HG03342 (cell line): ENCODE measurements at regions not wholly inside any gene's neighbourhood (a gene's known extent, or its start where the extent isn't known, plus 50 kb on each side); places are given as distances from the start of the nearest gene placed in this dataset.
A peak's percentile ranks its signal among the peaks of the same experiment; 100 is the strongest.
"Not testable (repeated sequence)": the region's sequence is repeated elsewhere in the genome, so short reads cannot be mapped to it uniquely, and the experiment has no call there.

Source experiments
- ATAC-seq: cut with Tn5 transposase; IDR thresholded peaks from one replicate; pipeline ENCODE4 v1.9.1; 2021; ENCODE audit warnings: mild to moderate bottlenecking, moderate library complexity; ENCODE audit not compliant: unreplicated experiment

DNA sequence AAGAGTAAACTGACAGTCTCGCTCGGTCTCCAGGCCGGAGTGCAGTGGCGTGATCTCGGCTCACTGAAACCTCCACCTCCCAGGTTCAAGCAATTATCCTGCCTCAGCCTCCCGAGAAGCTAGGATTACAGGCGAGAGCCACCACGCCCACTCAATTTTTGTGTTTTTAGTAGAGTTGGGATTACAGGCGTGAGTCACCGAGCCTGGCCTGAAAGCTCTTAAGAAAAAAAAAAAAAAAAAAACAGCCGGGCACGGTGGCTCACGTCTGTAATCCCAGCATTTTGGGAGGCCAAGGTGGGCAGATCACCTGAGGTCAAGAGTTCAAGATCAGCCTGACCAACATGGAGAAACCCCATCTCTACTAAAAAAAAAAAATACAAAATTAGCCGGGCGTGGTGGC, 55.3 kb upstream of the THOC2 start:
- ATAC-seq = not testable (repeated sequence)

DNA sequence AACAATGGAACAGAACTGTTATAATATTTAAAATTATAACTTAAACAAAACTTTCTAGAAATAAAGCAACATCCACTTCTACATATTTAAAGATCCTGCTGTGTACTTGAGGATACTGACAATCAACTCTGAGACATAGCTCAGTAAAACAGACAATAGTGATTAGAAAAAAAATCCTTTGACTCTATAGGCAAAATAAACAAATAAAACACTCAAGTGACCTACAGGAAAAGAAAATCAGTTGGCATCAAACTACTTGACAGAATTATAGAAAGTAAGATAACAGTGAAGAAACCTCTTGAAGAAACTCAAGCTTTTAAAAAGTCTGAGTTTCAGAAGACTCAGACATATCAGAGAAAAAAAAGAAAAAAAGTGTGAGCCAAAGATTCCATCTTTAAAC, 55.9 kb upstream of the THOC2 start:
- no peak for ATAC-seq

DNA sequence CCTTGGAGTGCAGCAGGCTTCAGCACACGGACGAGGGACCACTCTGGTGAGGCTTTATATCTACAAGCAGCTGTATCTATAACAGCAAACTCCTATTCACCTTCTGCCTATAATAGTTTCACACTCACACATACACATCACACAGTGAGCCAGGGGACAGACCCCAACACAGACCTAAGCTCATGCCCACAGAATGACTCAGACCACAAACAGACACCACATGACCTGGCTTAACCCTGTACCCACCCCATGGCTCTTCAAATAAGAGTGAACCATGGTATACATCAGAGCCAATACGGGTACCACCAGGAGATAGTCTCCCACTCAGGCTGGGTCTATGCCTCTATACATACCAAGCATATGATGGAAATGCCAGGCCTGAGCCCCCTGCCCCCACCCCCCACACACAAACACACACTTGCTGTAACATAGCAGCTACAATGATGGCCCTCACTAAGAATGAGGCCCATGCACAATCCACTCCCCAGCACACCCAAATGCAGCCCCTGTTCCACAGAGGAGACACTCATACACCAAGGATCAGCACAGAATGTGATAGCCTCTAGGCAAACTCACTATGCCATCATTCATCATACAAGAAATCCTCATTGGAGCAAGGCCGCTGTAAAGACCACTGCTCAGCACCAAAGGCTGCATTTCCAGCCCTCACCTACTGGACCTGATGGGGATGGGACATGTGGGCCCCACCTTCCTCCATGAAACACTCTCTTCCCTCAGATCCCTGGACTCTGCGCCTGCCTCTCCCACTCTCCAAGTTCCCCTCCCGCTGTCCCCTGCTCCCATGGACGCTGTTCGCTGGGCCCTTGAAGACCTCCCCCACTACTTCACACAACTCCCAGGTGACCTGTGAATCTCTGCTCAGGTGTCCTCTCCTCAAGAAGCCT, 62.1 kb upstream of the XIAP start:
- no peak for ATAC-seq

DNA sequence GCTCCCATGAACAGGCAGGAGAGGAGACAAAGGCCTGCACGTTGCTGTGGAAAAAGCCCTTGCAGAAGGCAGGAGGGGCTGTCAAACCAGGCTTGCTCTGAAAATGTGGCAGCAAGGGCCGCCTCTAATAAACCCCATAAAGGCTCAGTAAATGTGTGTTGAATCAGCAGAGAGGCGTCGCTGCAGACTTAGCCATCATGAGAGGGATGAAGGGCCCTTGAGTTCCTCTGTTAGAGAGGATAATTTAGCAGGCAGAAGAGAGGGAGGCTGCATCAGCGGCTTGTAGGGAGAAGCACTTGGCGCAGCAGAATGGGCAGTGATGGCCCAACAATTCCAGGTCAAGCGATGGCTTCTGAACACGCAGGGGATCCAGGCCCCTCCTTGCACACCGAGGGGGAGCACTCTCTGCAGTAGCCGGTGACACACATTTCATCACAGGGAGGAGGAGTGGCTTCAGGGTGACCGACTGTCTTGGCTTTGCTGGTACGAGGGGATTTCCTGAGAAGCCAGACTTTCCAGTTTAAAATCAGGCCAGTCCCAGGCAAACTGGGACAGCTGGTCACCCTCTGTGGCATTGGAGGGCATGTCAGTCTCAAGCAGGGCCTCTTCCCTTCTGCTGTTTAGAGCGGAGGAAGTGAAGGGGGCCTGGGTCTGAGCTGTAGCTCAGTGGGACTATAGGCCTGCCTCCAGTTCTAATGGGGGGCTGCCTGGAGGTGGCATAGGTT, 61.0 kb upstream of the XIAP start:
- ATAC-seq = not testable (repeated sequence)

DNA sequence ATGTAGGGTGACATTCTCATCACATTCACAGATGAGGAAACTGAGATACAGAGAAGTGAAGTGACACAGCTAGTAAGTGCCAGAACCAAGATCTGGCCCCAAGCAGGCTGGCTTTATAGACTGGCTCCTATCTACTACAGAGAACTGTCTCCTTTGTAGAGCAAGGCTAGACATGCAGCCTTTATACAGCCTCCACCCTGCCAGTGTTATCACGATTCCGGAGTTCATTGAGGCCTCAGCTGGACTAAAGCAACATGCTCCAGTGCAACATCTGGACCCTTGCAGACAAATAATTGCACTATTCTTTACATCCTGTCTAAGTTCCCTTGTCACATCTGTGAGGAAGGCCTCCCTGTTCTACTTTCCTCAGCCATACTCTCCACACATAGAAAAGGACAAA, 58.0 kb upstream of the XIAP start:
- ATAC-seq = no peak

DNA sequence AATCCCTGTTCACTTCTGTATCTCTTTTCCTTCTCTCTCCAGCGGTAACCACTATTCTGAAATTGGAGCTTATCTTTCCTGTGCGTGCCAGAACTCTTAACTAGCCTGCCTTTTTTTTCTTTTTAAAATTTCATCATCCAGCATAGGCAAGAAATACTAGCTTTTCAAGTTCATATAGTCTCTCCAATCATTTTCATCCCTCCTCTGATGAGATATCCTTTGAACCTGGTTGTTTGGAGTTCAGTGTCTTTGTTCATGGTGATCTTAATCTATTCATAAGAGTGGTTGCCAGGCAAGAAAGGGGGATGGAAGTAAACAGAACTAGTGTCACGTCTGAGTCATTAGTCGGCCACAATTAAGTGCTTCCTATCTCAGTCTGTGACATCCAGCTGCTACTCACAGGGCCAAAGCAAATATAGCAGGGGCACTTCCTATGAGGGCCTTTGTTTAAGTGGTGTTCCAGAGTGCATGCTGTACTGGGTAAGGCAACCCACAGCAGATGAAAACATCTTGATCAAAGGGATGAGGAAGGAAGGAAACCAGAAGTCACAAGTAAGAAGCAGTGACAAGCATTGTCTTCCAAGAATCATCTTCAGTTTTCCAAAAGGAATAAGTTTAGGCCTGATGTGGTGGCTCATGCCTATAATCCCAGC, 56.4 kb upstream of the XIAP start:
- ATAC-seq = peak; percentile 71

DNA sequence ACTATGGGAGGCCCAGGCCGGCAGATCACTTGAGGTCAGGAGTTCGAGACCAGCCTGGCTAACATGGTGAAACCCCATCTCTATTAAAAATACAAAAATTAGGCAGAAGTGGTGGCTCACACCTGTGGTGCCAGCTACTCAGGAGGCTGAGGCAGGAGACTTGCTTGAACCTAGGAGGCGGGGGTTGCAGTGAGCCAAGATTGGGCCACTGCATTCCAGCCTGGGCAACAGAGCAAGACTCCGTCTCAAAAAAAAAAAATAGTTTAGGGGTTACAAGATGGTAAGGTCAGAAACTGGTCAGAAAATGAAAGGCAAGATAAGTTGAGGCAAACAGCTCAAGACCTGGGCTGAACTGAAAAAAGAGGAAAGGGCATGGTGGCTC, 55.9 kb upstream of the XIAP start:
- ATAC-seq = not testable (repeated sequence)

DNA sequence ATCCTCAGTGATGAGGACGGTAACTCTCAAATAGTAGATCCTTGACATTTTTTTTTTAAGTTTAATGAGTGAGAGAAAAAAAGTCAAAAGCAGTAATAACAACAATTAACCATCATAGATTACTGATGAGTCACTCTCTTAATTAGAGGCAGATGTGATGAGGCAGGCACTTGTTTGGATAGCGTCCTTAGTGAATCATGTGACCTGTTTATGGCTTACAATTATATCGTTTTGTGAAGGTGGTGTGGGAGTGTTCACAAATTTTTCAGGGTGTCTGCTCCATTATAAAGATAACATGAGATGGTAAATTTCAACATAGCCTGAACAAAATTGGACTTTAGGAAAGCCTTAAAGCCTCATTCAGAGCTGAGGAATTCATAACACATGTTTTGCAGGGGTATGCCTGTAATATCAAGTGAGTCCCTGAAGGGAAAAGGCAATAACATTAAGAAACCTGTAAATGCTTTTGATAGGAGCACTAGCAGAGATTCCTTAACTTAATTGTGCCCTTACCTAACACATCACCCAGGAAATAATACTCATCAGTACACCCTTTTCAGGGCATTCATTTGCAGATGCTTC, 51.9 kb upstream of the XIAP start:
- ATAC-seq = no peak

DNA sequence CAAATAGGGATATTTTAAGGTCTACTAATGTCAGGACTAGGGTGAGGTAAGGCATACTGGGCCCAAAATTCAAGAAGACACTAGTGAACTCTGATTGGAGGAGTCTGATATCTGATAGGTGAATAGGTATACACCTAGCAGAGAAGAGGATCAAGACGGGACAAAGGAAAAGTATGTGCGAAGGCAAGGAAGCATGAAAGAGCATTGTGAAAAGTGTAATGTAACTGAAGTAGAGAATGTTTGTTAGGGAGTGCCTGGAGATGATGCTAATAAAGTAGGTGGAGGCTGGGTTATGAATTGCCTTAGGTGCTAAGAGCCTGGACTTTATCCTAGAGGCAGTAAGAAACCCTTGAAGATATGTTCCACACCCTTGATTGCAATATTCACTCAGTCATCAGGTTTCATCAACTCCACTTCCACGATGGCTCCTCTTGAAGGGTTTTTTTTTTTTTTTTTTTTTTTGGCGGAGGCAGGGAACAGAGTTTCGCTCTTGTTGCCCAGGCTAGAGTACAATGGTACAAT, 49.9 kb upstream of the XIAP start:
- ATAC-seq = no peak
